ENCODE measurements at regions not wholly inside any gene's neighbourhood (a gene's known extent, or its start where the extent isn't known, plus 50 kb on each side); places are given as distances from the start of the nearest gene placed in this dataset.
"Not testable (repeated sequence)": the region's sequence is repeated elsewhere in the genome, so short reads cannot be mapped to it uniquely, and the experiment has no call there.

GRCh38 chr5:56310711-56311204 lies 77.6 kb upstream of the ANKRD55 start:
- DNase-seq, result no peak

DNA sequence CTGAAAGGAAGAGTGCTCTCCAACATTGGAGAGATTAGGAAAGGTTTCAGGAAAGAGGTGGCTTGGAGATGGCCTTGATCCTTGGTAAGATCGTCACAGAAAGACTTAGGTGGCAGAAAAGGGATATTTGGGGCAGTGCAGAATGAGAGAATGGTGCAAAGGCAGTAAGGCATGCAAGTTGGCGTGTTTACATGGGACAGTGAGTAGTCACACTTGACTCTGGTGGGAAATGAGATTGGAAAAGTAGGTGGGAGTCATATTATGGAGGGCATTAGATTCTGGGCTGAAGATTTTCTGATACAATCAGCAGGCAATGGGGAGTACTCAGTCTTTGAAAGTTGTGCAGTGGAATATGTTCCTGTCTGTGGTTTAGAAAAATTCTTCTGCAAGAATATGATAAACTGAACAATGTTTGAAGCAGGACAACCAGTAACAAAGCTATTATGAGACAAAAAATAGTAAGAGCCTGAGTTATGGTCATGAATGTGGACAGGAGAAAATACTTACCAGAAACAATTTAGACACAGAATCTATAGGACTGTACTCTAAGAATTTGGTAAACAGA lies 76.2 kb upstream of the ANKRD55 start:
- DNase-seq, result no peak

- no peak for DNase-seq
These were observed 74.7 kb upstream of the ANKRD55 start for GRCh38 chr5:56307714-56308333.

GRCh38 chr5:56306433-56307150 lies 73.5 kb upstream of the ANKRD55 start:
- no peak for DNase-seq

DNA sequence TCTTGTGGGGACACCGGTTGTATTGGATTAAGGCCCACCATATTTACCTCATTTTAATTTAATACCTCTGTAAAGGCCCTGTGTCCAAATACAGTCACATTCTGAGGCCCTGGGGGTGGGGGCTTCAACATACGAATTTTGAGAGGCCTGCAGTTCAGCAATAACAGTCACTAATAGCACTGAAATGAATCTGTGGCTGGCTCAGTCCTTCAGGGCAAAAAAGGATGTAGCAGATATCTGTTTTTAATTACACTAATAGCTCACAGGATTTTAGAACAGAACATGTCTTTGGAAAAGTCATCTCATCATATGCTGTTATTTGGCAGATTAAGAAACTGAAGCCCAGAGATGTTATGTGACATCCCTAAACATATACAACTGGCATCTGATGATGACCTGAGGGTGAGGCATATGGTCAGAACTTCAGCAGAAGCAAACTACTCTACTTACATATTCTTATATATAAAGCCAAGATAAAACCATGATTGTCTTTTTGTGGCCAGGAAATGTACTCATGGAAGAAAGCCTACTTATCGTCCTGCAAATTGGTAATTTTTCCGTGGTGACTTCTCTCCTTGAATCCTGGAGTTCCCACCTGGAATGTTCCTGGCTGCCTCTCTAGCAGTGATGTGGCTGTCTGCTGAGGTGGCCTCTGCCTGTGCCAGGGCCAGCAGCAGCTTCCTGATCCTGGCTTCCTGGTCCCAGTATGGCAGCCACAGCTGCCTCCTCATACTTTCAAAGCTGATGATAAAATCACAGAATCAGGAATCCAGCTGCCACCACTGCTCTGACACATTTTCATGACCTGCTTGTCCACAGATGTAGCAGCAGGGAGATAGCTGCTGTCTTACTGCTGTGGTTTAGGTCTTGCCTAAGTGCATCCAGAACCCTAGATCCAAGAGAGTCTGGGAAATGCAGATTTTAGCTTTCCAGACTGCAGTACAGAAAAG lies 72.1 kb upstream of the ANKRD55 start:
- no peak for DNase-seq

DNA sequence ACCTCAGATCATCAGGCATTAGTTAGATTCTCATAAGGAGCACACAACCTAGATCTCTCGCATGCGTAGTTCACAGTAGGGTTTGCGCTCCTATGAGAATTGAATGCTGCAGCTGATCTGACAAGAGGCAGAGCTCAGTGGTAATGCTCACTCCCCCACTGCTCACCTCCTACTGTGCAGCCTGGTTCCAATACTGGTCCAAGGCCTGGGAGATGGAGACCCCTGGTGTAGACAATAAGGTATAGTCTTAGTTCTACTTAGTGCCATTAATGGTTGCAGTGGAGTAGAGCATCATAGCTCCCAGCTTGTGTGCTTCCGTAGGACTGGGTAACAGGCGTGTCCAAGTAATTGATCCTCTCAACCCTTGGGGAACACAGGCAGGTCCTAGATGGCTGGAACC lies 70.4 kb upstream of the ANKRD55 start:
- no peak for DNase-seq

DNA sequence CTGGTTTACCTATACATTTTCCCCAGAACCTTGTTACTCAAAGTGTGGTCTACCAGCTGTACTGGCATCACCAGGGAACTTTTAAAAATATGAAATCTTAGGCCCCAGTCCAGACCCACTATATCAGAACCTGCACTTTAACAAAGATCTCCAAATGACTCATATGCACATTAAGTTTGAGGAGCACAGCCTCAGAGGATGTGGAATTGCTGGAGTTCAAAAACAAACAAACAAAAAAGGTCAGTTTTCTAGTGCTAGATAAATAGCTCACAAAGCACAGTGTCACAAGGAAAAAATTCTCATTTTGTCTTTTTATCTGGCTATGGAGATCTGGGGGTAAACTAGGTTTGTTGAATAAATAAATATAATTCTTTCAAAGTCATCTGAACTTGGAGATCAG lies 68.9 kb upstream of the ANKRD55 start:
- DNase-seq, result no peak

DNA sequence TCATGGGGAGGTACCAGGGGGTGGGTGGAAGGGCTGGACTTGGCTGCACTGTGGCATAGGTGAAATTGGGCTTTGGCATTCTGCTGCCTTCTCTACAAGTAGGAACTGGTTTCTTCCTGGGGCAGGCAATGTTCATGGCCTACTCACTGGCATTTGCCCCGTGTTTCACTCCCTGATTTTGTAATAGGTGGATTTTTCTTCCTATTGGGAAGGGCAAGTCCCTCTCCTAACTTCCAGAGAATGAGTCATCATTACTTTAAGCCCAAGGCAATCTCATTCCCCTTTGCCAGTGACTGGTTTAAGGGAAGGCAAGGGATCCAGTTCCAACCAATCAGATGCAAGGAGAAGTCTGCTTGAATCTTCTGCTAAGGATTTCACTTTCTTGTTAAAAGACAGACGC lies 67.9 kb upstream of the ANKRD55 start:
- DNase-seq, result no peak

- no peak for DNase-seq
These were observed 66.1 kb upstream of the ANKRD55 start for GRCh38 chr5:56299212-56299611.

DNA sequence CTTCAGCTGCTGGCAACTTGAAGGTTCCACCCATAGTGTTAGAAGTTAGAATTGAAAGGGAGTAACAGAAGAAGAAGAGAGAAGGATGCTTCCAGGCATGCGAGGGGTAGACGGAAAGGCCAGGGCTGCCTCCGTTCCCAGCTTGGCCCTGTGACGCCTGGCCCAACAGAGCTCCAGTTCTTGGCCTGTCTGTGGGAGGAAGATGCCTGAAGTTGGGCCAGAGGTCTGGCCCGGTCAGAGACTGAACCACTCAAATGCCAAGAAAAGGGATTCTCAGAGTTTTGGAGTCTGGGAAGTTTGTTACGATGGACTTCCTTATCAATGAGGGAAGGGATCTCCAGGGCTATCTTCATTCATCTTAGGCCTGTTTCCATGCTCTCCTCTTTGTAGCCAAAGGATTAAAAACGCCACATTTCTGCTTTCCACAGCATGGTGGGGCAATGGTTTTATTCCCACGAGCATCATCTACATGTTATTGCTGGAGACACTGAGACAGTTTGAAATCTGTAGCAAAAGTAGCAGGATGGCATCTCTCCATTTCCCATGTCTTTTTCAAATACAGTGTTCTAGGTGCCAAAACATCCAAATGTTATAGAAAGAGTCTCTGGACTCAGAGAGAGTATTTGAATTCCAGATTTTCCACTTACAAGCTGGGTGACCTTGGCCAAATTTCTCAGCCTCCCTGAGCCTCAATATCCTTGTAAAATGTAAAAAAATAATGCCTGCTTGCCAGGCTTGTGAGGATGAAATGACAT lies 65.4 kb upstream of the ANKRD55 start:
- no peak for DNase-seq

- no peak for DNase-seq
These were observed 64.7 kb upstream of the ANKRD55 start for GRCh38 chr5:56297851-56298250.

DNA sequence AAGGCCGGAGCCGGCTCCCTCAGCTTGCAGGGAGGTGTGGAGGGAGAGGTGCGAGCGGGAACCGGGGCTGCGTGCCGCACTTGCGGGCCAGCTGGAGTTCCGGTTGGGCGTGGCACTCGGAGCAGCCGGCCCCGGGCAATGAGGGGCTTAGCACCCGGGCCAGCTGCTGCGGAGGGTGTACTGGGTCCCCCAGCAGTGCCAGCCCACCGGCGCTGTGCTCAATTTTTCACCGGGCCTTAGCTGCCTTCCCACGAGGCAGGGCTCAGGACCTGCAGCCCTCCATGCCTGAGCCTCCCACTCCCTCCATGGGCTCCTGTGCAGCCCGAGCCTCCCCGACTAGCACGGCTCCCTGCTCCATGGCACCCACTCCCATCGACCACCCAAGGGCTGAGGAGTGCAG lies 62.2 kb upstream of the ANKRD55 start:
- DNase-seq, result not testable (repeated sequence)

- DNase-seq, result no peak
These were observed 61.2 kb upstream of the ANKRD55 start for GRCh38 chr5:56294354-56294753.

DNA sequence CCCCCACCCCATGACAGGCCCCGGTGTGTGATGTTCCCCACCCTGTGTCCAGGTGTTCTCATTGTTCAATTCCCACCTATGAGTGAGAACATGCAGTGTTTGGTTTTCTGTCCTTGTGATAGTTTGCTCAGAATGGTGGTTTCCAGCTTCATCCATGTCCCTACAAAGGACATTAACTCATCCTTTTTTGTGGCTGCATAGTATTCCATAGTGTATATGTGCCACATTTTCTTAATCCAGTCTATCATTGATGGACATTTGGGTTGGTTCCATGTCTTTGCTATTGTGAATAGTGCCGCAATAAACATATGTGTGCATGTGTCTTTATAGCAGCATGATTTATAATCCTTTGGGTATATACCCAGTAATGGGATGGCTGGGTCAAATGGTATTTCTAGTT lies 59.7 kb upstream of the ANKRD55 start:
- DNase-seq, result not testable (repeated sequence)

- no peak for DNase-seq
These were observed 58.7 kb upstream of the ANKRD55 start for GRCh38 chr5:56291661-56292374.

DNA sequence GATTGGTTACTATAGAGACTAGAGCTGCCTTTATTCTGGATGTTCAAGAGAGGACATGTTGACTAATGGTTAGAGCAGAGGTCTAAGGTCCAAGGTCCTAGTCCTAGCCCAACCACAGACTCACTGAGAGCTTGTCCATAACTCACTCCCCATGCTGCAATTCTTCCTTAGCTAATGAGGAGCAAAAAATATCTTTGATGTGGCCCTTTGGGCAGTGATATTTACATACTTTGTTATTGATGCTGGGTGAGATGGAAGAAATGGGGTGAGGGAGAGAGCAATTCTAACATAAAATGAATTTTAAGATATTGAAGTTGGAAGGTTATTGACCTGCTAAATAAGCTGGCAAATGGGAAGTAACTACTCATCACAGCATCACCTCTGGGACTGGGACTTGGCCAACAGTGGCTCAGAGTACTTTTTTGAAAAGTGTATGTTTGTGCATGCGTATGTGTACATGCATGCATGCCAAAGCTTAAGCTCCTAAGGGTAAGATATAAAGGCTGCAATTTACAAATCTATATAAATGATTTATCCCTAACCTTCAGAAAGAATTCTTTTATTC lies 58.0 kb upstream of the ANKRD55 start:
- DNase-seq, result no peak

DNA sequence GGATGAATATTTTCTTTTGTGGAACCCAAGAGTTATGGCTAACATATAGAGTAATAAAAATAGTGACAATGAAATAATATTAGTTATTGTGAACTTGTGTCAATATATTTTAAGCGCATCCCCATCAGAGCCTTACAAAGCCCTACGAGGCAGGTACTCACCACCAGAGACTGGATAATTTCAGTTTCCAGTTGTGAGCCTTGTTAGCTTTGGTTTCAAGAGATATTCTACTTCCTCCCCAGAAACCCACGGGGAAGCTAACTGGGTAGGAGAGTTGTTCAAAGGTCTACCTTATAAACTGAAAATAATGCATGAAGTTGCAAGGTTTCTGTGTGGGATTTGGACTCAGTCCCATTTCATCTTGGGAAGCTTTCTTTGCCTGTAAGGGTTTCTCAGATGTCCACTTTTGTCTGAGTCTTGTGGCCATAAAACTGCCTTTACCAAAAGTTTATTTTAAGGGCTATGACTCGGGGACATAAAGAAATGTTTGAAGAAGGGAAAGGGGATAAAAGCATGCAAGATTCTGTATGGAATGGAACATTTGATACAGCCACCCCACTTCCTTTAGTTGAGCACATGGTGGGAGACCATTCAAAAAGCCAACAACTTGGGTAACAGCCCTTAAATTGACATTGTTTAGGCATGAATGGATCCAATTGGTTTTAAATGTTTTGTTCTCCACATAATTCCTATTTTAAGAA lies 57.4 kb upstream of the ANKRD55 start:
- DNase-seq, result no peak

- no peak for DNase-seq
These were observed 56.5 kb upstream of the ANKRD55 start for GRCh38 chr5:56289602-56289987.

- no peak for DNase-seq
These were observed 55.9 kb upstream of the ANKRD55 start for GRCh38 chr5:56288873-56289601.

All from stimulated activated CD4-positive, alpha-beta T cell treated with anti-CD3 and anti-CD28 coated beads, Interleukin-4, amount 100 ng/mL, for 24 hours (primary cell).